K562 (cell line): ENCODE measurements at regions not wholly inside any gene's neighbourhood (a gene's known extent, or its start where the extent isn't known, plus 50 kb on each side); places are given as distances from the start of the nearest gene placed in this dataset.

Source experiments
- E2F8 ChIP-seq: fragments of 450-650 bp; IDR thresholded peaks from 2 replicates; pipeline ENCODE4 v1.7.1; 2018; ENCODE audit warnings: mild to moderate bottlenecking, low read depth; ENCODE audit not compliant: partially characterized antibody
- REST ChIP-seq, 2 experiments: fragments of 450-650 bp; formaldehyde crosslinking in 1 of 2; IDR thresholded peaks; 2 replicates each; pipeline versions ENCODE4 v1.4.0 to v1.6.1; 2014 to 2020; ENCODE audit warnings: mild to moderate bottlenecking in 2 of 2, borderline replicate concordance in 1 of 2, low read depth in 1 of 2
- ZNF318 ChIP-seq, 2 experiments: fragments of 450-650 bp; IDR thresholded peaks; 2 replicates each; pipeline ENCODE4 v1.6.1; 2016; ENCODE audit warnings: mild to moderate bottlenecking in 2 of 2, borderline replicate concordance in 1 of 2, low read depth in 1 of 2, moderate library complexity in 1 of 2
- ZNF766 ChIP-seq: fragments of 200-800 bp; sonication (Bioruptor generic); conservative IDR thresholded peaks from 2 replicates; pipeline ENCODE4 v1.6.1; 2016; ENCODE audit warnings: missing genetic modification characterization, missing compliant biosample characterization

- TF ChIP-seq E2F8: peak; percentile 47
- peak; percentile 78 for TF ChIP-seq REST (IDR thresholded peaks at IDR 0.05; ENCODE audit: borderline replicate concordance)
- TF ChIP-seq REST (CRISPR knock-in tag; IDR thresholded peaks at IDR 0.05; ENCODE audit: low read depth): no peak
- TF ChIP-seq ZNF766 (CRISPR knock-in tag): no peak
- TF ChIP-seq ZNF318 (IDR thresholded peaks at IDR 0.05; ENCODE audit: borderline replicate concordance in 1 of 2, low read depth in 1 of 2): peak in 1 of 2 experiments; percentile 24; a peak in 1 of 4 replicates
Measured at GRCh38 chr10:61284222-61284890, 168.8 kb downstream of the TMEM26 start (continued).
